Left ventricle myocardium superior (tissue), 1 donor: ENCODE measurements at regions not wholly inside any gene's neighbourhood (a gene's known extent, or its start where the extent isn't known, plus 50 kb on each side); places are given as distances from the start of the nearest gene placed in this dataset.

Source experiments
- ATAC-seq: fragments of 200-7000 bp; cut with Tn5 transposase; one replicate; pipeline ENCODE4 v1.9.1; 2020; ENCODE audit warnings: mild to moderate bottlenecking, moderate library complexity
- DNase-seq: peaks from one replicate; pipeline ENCODE4 v3.0.0-alpha.2; 2020
- intact Hi-C: fragments of 100-400 bp; cut with micrococcal nuclease; formaldehyde crosslinking; loops from one replicate; pipeline ENCODE4 v1.11.0; 2022
- donor health status: DM: no; HTN: yes; CAD: no; lungs with severe emphysema.

GRCh38 chr3:152516216-152516615, 247.5 kb downstream of the MBNL1 start:
- intact Hi-C loops = no loop called here
- no peak for DNase-seq
- ATAC-seq = no peak

GRCh38 chr3:152517502-152517901, 248.8 kb downstream of the MBNL1 start:
- intact Hi-C loops = no loop called here
- ATAC-seq (no peak), DNase-seq (no peak)

- no peak for ATAC-seq
- no peak for DNase-seq
- intact Hi-C loops = no loop called here
Measured at GRCh38 chr3:152518346-152518745, 249.6 kb downstream of the MBNL1 start.

- intact Hi-C loops = no loop called here
- ATAC-seq (no peak), DNase-seq (no peak)
Measured at GRCh38 chr3:152519376-152519775, 250.6 kb downstream of the MBNL1 start.

DNA sequence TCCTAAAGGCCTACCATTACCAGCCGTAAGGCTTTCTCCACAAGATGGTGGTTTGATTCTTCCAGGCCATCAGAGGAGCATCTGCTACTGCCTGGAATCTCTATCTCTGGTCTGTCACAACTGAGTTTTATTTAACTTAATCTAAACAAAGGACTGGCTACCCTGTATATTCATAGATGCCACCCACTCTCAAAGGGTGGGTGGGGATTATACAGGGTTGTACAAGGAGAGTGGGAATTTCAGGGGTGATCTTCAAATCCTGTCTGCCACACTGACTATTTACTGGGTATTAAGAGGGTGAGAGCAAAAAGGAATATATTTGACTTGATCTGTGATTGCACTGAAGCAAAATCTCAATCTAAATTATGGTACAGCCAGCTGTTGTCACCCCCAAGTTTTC, 253.3 kb downstream of the MBNL1 start:
- intact Hi-C loops = no loop called here
- ATAC-seq (no peak), DNase-seq (no peak)

DNA sequence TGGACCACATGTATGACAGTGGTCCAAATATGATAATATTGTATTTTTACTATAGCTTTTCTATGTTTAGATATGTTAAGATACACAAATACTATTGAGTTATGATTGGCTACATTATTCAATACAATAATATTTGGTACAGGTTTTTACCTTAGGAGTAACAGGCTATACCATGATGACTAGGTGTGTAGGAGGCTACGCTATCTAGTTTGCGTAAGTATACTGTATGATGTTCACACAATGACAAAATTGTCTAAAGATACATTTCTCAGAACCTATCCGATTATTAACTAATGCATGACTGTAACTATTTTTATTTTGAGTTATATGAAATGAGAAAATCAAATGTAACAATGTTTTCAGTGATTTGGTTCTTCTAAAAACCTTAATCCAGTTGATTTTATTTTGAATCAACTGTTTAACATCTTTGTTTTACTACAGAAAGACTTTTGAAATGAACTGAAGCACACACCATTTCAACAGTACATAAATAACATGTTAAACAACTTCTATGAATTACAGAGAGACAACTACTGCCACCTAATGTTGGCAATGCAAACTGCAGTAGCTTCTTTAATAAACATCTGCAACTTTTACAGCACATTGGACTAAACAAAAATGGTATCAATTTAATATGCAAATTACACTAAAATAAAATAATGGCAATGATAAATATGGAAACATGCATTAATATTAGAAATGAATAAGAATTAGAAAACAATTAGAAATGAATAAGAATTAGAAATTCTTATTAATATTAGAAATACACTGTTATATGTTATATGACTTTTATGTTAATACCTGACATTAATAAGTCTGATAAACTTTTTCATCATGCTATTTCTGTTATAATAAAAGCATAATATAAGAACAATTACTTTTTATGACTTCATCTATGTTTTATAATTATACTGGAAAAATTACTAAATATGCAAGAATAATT, 255.7 kb downstream of the MBNL1 start:
- intact Hi-C loops = no loop called here
- DNase-seq = no peak
- no peak for ATAC-seq

GRCh38 chr3:152531717-152532116, 263.0 kb downstream of the MBNL1 start:
- intact Hi-C loops = no loop called here
- ATAC-seq = no peak
- DNase-seq = no peak

GRCh38 chr3:152538518-152538917, 269.8 kb downstream of the MBNL1 start:
- no peak for ATAC-seq
- intact Hi-C loops = no loop called here
- no peak for DNase-seq

GRCh38 chr3:152539191-152539764, 270.5 kb downstream of the MBNL1 start:
- no peak for DNase-seq
- ATAC-seq = no peak
- intact Hi-C loops = no loop called here

DNA sequence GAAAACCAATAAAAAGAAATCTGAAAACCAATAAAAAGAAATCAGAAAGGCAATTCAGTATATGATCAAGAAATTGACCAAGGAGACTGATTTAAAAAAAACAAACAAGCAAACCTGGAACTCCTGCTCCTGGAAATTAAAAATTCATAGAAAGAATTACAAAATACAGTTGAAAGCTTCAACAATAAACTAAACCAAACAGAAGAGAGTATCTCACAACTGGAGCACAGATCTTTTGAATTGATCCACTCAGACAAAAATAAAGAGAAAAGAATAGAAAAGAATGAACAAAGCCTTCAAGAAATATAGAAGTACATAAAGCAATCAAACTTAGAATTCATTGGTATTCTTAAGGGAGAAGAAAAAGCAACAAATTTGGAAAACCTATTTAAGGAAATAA, 271.4 kb downstream of the MBNL1 start:
- intact Hi-C loops = no loop called here
- DNase-seq (no peak), ATAC-seq (no peak)

- DNase-seq (no peak), ATAC-seq (no peak)
- intact Hi-C loops = no loop called here
Measured at GRCh38 chr3:152547153-152547552, 278.4 kb downstream of the MBNL1 start.

- DNase-seq (no peak), ATAC-seq (no peak)
- intact Hi-C loops = no loop called here
Measured at GRCh38 chr3:152549263-152549662, 280.5 kb downstream of the MBNL1 start.

DNA sequence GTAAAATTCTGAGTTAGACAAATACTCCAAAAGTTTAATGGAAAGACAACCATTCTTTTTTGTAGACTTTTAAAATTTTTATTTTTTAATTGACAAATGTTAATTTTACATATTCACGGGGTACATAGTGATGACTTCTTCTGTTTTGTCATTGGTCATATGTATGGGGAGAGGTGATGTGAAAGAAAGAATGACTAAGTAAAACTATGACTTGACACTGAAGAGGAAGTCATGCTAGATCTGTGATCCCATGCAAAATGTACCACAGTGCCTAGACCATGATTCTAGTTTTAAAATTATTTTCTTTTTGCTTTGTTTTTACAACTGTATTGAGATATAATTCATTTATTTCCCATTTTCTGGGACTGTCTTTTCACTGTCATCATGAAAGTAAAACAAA, 281.6 kb downstream of the MBNL1 start:
- DNase-seq = no peak
- no peak for ATAC-seq
- intact Hi-C loops = no loop called here

GRCh38 chr3:152554980-152555379, 280.0 kb upstream of the P2RY1 start:
- no peak for DNase-seq
- peak; percentile 66 for ATAC-seq
- intact Hi-C loops = no loop called here

DNA sequence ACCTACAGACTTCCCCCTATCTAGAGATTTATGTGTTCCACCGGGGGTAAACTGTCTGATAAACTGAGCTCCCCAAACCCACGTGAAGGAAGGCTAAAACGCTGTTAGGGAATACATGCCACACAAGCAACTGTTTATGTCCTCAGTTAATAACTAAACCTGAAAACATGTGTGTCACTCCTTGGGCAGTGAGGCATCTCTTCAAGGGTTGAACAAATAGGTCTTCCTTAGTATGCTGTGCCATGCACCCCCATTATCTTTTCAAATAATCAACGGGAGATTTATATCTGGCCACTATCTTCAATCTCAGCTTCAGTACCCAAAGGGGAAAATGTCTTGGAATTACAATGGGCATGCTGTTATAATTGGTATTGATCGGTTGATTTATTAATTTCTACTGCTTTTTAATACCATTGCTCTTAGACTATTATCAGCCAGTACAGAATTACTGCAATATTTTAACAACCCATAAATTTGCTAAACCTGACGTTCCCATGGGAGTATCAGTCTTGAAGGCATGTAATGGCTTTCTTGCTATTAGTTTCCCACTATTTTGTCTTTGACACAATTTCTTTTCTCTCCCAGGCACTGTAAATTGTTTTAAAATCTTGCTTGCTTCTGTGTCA, 279.2 kb upstream of the P2RY1 start:
- no peak for ATAC-seq
- no peak for DNase-seq
- intact Hi-C loops = no loop called here

DNA sequence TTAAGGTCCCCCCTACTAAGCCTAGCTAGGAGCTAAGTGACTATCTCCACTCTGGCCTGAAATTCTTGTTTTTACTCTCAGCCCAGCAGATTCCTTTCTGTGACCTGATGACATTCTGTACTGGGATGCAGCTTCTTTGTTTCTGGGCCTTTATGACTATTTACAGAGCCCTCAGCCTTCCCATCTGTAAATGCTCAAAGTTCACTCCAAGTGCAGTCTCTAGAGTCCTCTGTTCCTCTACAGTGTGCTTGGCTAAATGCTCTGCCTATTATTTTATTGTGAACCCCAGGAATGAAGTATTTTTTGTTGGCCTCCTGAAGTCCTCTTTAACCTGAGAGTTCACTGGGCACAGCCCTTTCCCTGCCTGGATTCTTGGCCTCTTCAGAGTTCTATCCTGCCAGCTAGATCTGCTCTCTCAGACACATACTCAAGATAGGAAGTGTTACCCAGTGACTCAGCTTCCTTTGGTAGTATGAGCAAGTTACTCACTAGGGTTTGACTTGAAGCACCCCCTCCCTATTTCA, 278.1 kb upstream of the P2RY1 start:
- ATAC-seq (peak; percentile 90), DNase-seq (no peak)
- intact Hi-C loops = no loop called here

GRCh38 chr3:152557302-152557999, 277.5 kb upstream of the P2RY1 start:
- intact Hi-C loops = no loop called here
- peak; percentile 50 for ATAC-seq

GRCh38 chr3:152558386-152558785, 276.5 kb upstream of the P2RY1 start:
- no peak for ATAC-seq
- no peak for DNase-seq
- intact Hi-C loops = no loop called here

More at GRCh38 chr3:152557302-152557999, 277.5 kb upstream of the P2RY1 start:
- DNase-seq = no peak

- intact Hi-C loops = no loop called here
- no peak for DNase-seq
- no peak for ATAC-seq
Measured at GRCh38 chr3:152559246-152559645, 275.7 kb upstream of the P2RY1 start.

GRCh38 chr3:152564459-152564858, 270.5 kb upstream of the P2RY1 start:
- ATAC-seq (peak; percentile 71), DNase-seq (no peak)
- intact Hi-C loops = no loop called here
